SKM-1 (cell line): ENCODE measurements at regions not wholly inside any gene's neighbourhood (a gene's known extent, or its start where the extent isn't known, plus 50 kb on each side); places are given as distances from the start of the nearest gene placed in this dataset.

Source experiments
- DNase-seq: peaks from one replicate; lab custom pipeline; 2025; ENCODE audit not compliant: unreplicated experiment; lab: John Stamatoyannopoulos, UW

DNA sequence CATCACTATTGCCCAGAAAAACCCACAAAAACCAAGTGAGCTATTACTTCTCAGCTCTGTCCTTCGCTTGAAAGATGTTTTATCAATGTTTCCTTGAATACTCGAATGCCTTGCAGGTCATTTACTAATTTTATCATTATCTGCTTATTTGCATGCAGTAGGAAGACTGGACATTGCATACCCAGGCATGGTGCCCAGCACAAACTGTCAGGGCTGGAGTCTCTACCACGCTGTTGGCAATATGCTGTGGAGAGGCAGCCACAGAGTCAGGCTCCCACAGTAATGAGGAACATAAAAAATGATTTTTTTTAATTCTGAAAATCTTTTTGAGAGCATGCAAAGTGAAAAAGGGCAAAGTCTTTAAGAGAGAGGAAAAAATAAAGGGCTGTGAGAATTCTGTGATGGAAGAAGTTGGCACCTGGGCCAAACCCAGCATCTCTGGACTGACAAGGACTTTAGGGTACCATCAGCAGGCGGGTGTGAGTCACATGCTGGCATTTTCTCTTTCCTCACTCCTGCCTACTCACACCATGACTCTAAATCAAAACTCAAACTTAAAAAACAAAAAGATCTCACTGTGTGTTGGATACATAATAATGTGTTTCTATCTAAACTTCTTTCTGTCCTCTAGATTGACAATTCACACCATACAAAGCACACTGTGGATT is 709.8 kb upstream of the FANCL start:
- no peak for DNase-seq

DNA sequence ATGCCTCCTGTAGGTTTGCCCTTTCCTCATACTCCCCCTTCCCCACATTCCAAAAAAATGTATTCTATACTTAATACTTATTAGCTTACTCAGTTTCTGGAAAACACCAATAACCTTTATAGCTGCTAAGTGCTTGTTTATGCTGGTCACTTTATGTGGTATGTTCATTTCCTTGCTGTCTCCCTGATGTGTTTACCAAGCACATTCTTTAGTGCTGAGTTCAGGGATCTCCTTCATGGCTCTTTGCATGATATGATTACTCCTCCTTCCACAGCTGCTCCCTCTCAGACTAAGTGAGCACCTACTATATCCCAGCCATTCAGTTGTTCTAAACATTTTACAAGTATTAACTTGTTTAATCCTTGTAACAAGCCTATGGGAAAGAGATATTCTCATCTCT is 698.3 kb upstream of the FANCL start:
- no peak for DNase-seq

DNA sequence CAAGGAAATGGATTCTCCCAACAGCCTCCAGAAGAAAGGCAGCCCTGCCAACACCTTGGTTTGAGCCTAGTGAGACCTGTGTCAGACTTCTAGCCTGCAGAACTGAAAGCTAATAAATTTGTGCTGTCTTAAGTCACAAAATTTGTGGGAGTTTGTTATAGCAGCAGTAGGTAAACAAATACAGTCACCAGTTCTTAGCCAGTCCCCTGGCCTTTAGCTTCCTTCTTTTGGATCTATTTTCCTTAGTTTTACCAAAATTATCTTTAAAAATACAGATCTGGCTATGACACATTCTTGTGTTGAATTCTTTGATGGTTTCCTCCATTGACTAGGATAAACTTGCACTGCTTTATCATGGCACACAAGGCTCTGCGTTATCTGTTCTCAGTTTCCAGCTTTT is 697.9 kb upstream of the FANCL start:
- DNase-seq = no peak

DNA sequence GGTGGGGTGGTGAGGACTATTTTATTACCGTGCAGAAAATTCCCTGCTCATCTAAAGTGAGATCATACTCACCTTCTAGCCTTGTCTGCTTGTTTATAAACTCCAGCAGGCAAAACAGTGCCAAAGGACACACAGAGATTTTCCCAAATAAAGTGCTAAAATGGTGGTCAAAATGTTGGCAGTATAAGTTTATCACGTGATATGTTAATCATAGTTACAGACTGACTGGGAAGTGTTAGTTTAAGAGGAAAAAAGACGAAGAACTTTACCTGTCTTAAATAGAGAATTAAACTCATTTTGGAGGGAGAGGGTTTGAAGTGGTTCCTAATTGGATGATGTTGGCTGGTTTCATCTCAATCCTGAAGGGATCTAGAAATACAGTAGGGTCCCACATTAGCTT is 691.7 kb upstream of the FANCL start:
- DNase-seq = no peak

DNA sequence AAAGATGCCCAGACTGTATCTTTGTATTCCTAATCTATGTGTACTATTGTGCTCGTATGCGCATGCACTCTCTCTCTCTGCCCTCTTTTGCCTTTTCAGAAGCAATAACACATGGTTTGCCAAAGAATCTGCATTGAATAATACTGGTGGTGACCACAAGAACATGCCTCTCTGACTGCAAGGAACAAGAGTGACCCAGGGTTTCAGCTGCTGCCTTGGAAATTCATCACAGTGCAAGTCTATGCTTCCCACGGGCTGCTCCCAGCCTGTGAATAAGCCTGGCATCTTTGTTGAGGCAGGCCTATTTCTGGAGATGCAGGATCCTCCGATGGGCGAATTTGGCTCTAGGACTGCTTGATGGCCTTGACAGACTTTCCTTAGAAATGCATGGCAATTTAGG is 689.4 kb upstream of the FANCL start:
- no peak for DNase-seq

DNA sequence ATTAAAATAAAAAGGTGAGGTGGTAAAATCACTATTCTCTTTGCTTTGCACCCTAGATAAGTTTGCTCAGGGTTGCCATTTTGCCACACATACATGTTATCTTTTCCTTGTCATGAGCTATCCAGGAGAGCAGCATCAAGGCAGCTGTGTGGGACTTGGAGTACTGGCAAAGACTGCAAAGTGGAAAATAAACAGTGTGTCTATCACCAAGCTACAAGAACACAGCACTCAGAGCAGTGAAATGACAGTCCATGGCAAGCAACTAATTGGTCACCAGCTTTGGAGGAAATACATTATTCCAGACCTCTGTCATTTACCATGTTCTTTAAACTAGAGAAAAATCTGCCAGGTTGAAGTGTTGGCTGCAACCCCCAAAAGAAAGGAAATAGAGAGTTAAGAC is 687.8 kb upstream of the FANCL start:
- DNase-seq = no peak

DNA sequence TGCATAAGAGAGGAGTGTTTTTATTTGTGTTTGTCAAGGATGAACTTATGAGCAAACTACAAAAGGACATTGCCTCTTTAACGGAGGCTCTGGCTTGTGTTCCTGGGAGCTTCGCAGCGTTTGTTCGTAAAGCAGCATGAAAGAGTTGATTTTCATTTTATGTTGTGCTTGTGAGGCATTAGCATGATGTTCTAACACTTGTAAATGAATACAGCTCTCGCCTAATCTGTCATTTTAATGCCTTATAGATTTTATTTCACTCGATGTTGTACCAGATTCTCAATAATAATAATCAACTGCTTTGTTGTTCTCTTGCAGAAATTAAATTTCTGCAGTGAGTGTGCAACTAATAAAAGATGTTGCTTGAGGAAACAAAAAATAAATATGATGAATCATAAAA is 687.3 kb upstream of the FANCL start:
- DNase-seq = no peak

DNA sequence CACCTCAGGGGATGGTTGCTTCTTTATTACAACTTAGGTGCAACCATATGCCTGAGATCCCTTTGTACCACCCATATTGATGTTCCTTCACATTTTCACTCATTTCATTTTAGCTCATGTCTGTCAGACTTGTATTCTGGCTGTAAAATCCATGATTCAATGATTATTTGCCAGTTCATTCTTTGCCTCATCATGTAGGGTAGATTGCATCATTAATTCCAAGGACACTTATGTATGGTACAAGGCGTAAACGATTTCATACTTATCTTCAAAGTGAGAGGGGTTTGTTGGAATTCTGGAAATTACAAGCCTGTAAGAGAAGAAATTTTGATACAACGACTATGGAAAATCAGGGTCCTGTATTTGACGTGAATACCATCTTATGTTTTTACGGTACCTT is 685.0 kb upstream of the FANCL start:
- DNase-seq = no peak

DNA sequence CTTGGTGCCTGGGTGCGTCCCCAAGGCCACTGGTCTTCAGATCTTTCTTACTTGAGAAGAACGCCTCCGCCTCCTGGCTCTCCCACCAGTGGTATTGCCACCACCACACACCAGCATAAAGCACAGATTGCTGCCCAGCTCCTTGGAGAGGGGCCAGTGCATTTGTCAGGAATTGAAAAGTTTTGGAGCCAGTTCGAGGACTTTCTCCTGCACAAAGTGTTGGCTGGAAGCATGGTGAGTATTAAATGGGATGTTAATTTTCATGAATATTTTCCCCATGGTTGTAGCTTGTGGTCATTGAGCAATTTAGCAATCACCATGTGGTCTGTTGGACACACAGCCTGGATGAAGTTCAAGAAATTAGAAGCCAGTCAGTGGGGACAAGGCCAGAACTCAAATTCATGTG is 684.6 kb upstream of the FANCL start:
- DNase-seq = no peak

DNA sequence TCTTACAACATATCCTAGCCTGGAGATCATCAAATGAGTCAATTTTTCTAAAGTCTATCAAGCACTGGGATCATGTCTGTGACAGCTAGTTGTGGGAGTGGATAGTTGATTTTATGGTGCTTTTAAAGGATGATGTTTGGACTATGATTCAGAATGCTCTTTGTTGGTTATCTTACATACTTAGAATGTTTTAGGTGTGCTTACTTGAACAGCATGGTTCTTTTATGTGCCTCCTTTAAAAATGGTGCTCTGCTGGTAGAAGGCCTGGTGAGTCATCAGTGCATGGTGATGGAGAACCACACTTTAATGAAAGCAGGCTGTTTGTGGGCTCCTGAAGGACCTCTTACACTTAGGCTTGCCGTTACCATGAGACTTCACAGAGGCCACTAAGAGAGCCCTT is 682.7 kb upstream of the FANCL start:
- no peak for DNase-seq

DNA sequence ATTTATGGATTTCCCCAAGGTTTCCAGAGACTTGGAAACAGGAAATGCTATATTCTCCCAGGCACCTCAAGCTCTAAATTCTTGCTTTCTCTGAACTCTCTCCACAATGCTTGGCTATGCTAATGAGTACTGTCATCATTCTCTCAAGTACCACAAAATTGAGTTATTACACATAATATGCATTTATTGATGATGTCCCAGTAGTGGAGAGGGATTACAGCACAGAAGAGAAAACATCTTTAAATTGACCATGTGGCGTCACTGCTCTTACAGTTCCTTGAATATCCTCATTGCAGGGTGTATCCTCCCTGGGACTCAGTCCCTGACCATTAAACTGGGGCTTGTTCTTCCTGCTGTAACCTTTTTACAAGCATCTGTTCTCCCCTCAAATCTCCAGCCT is 681.1 kb upstream of the FANCL start:
- DNase-seq = no peak

DNA sequence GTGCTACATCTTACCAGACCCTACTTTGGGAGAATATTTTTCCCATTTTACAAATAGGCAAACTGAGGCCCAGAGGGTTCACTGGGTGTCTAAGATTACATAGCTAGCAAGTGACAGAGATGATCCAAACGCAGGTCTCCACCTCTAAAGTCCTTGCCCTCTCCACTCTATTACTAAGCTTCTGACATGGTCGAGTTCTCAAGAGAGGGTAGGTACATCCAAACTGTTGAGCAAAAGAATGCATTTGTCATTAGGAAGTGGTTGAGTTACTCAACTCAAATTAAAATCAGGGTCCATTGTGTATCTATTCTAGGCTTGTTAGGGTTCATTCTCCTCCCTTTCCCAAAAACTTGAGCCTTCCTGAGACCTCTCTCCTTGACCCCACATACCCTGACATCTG is 680.6 kb upstream of the FANCL start:
- DNase-seq = no peak

DNA sequence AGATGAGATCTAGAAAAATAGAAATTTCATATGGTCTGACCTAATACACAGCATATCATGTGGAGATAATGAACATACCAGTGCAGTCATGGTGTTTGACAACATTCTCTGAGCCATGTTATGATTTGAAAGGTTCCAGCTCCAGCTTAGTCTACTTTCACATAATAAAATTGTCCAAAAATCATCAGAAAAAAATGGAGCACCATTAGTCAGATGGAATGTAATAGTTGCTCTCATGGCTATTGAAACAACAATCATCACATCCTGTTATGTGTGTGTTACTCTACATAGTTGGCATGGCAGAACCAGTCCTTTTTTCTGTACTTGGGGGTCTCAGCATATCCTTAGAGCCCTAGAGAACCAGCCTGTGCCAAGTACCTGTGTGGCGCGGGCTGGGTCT is 678.9 kb upstream of the FANCL start:
- no peak for DNase-seq

DNA sequence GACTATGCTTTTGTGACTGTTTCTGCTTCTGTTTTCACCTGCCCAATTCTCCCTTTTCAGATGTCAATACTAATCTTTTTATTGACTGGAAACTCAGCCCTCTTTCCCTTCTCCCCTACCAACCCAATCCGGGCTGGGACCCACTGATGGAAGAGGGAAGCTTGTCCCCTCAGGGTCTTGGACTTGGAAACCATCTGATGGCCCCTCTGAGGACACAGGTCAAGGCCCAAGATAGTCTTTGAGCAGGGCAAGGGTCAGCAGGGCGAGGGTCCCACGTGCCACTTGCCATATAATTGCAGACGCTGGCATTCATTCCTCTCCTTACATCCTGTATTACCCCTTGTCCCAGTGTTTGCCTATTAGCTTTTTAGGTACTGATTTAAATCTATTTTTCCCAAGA is 678.2 kb upstream of the FANCL start:
- no peak for DNase-seq

DNA sequence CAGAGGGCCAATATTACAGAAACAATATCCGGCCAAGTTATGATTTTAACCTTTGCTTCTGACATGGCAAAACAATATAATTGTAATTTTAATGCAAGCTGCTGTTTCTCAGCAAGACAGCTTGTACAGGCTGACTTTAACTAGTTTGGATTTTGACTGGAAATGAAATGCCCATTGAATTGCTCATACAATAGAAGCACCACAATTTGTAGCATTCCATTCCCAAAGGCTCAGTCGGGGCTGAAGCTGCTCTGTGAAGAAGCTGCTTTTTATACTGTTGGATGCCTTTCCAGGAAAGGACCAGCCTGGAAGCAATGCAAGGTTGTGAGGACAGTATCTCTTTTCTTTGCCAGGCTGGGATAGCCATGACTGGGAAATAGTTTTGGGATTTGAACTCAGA is 677.0 kb upstream of the FANCL start:
- no peak for DNase-seq

DNA sequence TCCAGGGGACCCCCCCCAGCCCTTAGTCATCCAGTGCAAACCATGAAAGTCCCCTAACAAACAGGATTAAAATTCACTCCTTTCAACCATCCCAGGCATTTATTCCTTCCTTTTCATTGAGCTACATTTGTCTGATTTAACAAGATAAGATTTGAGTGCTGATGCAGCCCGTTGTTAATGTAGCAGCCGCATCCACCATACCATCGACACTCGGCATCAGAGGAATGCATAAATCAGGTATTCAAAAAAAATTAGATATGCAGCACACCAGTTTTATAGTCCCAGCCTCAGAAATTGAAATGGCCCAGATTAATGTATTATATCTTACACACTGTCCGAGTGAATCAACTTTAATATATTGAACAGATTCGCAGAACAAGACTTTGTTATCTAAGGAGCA is 676.5 kb upstream of the FANCL start:
- no peak for DNase-seq

DNA sequence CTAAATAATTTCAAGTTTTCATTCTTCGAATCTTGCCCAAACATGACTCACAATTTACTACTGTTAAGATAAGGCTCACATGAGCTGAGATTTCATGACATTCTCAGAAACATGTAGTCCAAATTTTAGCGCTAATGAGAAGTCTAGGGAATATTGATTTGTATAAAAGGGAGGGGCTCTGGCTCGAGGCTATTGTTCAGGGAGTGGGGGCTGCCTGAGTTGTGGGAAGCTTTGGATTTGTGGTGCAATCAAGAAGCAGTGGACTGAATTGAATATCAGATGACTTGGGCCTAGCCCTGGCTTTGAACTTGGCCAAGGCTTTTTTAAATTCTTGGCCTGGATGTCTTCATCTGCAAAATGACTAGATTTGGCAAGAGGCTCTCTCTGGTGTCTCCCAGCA is 674.9 kb upstream of the FANCL start:
- no peak for DNase-seq

DNA sequence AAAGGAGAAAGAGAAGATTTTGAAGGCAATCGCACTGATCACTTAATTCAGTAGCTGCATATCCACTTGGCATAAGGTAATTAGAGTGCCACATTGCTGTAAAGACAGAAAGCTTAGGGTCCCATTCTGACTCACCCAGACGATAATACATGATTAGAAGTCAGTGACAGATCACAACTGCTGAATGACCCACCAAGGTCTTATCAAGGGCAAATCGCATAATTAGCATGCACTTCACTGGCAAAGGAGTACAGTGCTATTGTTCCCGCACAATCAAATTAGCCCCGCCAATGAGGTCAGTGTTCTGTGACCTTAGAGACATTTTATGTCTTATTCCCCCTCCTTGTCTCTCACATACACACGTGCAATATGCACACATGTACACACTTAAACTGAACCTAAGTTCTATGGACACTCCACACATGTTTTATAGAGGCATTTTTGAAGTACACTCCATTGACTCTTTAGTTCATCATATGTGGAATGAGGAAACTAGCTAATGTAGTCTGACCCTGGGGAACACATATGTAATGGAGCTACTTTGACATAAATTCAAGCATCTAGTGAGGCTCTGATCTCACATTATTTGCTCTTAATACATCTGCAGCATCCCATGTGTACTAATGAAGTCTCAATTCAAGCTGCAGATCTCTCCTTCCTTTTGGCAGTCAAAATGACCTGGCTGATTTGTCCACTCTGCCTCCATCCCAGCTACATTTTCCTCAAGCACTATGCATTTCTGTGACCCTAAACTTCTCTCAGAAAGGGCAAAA is 673.8 kb upstream of the FANCL start:
- no peak for DNase-seq

DNA sequence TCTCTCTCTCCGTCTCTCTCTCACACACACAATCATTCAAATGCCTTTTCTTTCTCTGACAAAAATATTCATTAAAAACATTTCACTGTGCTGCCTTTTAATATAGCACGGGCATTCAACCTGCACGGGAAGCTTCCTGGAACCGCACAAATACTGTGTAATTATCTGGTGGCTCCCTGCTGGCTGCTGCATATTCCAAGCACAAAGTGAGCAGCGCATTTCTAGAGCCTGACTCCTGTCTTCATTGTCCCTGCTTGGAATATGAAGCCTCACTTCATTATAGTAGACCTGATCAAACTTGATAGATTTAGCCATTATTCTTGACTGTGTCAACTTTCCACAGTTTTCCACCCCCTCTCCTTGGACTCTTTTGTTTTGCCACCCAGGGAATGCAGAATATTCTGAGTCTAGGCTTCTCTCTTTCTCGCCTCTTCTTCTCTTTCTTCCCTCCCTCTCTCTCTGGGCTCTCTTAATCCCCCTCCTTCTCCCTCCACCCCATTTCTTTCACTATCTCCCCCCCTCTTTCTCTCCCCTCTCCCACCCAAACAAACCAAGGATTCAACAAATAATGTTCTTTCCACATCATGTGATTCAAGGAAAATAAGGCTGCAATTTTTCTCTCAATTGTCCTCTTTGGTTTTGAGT is 672.1 kb upstream of the FANCL start:
- DNase-seq = no peak

DNA sequence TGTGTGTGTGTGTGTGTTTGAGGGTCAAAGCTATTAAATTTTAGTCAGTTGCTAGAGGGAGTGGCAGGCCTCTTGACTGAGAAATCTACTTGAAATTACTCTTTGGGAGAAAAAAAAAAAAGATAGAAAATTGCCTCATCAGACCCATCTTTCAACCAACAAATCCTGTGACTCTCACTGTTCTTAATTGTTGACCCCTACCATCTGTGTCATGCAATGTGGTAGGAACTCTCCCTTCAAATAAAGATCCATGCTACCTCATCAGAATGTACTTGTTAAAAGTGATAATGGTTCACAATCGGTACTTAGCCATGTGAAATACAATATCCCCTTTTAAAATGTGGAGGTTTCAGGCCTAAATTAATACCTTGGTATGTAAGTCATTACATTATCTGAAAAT is 670.8 kb upstream of the FANCL start:
- no peak for DNase-seq

DNA sequence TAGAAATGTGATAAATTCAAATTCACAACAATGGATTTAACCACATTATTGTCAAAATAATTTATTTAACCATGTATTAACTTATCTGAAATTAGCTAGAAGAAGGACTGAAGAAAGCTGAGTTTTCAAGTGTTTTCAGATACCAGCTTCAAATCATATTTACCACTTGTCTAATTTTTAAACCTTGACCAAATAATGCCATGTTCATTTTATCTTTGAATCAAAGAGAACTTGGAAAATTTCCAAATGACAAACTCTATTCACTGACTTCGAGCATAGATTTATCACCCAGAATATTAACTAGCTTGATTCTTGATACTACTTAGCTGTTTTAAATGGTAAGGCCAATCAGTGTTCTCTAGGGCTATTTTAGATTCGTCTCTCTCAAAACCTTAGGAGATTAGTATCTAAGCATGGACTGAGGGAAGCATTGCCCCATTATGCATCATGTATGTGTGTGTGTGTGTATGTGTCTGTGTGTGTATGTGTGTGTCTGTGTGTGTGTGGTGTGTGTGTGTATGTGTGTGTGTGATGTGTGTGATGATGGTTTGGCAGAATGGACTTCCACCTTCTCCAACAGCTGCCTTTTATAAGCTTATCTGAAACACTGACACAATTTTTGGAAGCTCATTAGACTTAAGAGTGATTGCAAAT is 667.5 kb upstream of the FANCL start:
- no peak for DNase-seq

DNA sequence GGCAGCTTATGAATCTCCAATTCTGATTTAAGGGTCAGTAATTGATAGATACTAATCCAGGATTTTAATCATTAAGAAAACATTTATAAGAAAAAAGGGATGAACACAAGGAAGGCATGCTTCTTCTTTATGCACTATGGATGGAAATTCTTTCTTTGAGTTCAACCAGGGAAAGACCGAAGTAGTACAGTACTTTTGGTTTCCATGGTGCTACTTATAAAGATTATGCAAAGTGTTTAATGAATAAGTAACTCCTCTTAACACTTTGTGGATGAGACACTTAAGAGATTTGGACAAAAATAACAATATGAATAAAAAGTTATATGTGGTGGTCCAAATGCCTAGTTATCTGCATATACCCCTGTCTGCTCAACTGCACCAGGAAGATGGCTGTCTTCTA is 666.5 kb upstream of the FANCL start:
- no peak for DNase-seq
